Glomerular visceral epithelial cell (primary cell): ENCODE measurements at regions not wholly inside any gene's neighbourhood (a gene's known extent, or its start where the extent isn't known, plus 50 kb on each side); places are given as distances from the start of the nearest gene placed in this dataset.
"Not testable (repeated sequence)": the region's sequence is repeated elsewhere in the genome, so short reads cannot be mapped to it uniquely, and the experiment has no call there.

Source experiments
- DNase-seq: peaks from one replicate; pipeline ENCODE4 v3.0.0-alpha.2; 2016; ENCODE audit errors: extremely low spot score

DNA sequence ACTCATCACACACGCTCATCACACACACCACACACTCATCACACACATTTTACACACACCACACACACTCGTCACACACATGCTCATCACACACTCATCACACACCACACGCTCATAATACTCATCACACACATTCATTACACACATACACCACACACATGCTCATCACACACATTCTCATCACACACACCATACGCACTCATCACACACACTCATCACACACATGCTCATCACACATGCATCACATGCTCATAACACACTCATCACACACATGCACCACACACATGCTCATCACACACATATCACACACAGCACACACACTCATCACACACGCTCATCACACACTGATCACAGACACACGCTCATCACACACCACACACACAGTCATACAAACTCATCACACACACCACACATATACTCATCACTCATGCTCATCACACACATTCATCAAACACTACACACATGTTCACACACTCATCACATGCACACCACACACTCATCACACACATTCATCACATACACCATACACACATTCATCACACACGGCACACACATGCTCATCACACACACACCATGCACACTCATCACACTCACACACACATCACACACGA, 247.1 kb upstream of the SGCG start:
- no peak for DNase-seq

DNA sequence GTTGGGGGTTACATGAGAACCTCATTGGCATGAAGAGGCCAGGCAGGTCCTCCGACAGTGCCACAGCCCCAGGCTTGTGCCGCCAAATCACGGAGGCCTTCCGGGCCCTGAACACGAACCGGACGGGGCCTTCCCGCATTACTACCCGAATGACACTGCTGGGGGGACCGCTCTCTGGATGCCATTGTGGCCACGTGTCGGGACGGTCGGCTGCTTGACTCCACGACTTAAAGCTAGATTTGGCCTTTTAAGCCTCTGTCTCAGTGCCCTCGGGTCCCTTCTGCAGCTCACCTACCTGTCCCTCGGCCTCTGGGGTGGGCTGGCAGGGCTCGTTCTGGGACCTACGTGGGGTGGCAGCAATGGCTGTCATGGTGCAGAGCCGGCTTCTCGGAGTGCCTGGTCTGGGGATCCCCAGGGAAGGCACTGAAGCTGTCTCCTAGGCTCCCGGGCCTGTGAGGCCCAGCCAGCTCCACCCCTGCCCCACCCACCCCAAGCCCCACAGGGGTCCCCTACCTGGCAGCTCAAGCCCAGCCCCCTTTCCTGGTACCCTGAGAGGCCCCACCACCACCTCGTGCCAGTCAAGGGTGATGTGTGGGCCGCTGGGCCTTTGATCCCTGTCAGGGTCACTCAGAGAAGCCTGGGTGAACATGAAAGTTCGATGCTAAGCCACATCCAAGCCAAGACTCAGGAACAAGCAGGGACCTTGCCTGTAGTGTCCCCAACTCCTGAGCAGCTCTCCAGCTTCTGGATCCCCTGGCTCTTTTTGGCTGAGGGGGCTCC, 245.8 kb upstream of the SGCG start:
- DNase-seq, result no peak

DNA sequence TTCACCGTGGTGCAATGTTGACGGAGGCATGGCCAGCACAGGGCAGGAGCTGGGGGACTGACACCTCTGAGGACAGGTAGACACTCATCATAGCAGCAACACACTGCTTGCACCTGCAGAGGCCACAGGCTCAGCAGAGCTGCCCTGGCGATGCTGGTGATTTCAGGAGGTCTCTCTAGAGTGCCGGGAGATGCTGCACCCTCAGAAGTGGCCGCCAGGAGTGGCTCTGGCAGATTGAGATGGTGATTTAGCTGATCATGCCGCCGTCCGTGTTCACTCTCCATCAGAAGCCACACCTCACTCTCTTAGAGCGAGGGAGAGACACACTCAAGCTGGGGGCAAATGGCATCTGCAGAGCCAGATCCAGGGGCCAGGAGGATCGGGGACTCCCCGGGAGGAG, 244.6 kb upstream of the SGCG start:
- DNase-seq, result no peak

DNA sequence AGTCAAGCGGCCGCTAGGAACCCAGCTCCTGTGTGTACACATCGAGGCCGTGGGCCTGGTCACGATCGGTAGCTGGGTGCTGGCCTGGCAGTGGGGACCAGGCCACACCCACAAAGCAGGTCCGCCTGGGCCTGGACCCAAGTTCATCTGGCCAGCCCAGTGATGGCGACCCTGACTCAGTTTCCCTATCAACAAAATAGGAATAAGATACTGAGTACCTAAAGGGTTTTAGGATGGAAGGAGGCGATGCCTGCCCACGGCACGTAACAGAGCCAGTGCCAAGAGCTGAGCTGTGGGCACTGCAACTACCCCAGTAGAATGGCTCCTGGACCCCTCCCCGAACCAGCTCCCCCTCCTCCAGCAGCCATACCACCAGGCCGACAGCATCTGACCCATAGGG, 243.5 kb upstream of the SGCG start:
- no peak for DNase-seq

- DNase-seq, result no peak
These were observed 242.8 kb upstream of the SGCG start for GRCh38 chr13:22937953-22938352.

DNA sequence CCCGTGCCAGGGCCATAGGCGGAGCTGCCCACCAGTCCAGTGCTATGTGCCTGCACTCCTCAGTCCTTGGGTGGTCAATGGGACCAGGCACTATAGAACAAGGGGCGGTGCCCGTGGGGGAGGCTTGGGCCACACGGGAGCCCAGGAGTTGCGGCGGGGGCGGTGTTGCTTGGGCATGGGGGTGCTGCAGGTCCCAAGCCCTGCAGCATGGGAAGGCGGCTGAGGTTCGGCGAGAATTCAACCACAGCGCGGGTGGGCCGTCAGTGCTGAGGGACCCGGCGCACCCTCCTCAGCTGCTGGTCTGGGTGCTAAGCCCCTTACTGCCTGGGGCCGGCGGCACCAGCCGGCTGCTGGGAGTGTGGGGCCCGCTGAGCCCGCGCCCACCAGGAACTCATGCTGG, 242.2 kb upstream of the SGCG start:
- no peak for DNase-seq

- DNase-seq, result no peak
These were observed 241.6 kb upstream of the SGCG start for GRCh38 chr13:22939157-22939556.

DNA sequence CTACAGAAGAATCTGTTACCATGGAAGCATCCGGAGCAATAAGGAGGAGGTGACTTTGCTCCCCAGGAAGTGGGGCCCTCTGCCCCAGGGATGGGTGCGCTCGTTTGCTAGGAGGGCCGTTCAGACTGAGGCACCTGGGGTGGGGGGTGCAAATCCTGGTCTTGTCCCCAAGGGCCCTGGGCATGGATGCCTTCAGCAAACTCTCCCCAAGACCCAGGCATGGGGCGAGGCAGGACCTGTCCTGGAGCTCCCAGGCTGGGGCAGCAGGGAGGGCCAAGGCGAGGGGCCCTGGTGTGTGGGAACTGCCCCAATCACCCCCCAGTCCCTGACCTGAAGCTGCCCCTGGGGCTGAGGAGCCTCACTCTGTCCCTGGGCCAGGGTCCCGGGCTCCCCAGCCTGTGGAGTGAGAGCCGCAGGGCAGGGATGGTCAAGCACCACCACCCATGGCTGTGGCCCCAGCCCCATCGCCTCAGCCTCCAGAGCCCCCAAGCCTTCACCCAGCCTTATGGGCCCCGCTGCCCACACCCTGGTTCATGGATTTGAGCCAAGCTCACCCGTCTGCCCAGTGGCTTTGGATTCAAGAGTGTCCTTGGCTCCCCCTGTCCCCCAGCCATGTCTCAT, 240.6 kb upstream of the SGCG start:
- DNase-seq, result no peak

DNA sequence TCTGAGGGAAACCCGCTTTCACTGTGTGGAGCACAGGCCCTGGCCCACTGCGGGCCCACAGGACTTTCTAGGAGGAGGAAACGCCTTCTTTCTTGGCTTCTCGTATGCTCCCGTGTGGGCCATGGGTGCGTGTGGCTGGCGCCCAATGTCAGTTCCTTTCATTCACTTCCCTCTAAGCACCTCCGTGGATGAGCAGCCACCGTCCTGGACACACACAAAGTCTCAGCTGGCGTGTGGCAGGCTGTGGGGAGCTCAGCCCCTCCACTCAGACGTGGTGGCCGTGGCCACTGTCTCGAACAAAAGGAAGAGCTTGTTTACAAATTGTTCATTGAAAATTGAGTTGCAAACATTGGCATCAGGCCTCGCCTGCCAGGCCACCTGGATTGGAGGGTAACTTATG, 240.0 kb upstream of the SGCG start:
- no peak for DNase-seq

GRCh38 chr13:22941495-22941894, 239.3 kb upstream of the SGCG start:
- DNase-seq, result not testable (repeated sequence)

GRCh38 chr13:22942831-22943230, 237.9 kb upstream of the SGCG start:
- not testable (repeated sequence) for DNase-seq

DNA sequence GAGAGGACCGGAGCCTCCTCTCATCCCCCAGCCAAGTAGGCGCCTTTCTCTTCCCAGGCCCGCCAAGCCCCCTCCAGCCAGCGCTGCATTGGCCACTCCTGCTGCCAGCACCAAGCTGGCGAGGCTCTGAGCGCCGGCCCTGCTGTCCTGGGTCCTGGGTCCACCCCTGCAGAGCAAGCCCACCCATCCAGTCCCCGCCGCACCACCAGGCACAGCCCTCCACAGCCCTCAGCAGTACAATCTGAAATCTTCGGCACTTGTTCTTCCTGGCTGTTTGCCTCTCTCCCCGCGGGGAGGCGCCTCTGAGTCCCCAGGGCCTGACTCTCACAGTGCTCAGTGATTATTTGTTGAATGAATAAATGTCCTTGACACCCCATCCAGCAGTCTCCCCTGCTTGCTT, 236.4 kb upstream of the SGCG start:
- no peak for DNase-seq

DNA sequence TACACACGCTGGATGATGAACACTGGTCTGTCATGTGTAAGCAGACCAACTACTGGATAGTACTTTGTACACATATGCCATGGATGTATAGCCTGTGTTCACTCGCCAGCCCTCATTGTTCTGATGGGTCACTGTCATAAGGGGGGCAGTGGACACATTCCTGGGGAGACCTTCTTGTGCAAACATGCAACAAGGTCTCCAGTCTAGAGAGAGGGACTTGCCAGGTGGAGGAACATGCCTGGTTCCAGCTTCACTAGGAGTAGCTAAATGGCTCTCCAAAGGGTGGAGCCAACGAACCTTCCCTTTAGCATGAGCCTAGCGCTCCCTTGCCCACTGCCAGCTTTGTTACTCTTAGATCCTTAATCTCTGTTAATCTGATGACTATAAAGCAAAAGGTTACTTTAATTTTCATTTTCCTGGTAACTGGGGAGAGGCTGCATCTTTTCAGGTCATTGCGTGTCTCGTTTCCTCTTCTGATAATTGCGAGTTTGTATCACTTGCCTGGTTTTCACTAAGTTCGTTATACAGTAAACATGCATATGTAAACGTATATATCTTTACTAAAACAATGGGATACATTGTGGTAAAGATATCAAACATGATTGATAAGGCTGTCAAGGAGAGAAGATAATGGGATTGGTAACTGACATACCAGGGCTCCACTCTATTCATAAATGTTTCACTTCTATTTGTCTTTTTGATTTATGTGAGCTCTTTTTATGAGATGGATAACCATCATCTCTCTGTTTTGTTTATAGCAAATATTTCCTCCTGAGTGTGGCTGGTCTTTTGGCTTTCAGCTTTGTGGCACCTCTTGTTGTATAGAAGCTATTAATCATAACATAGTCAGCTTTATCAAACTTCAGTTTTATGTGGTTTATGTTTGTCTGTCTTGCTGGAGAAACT, 235.2 kb upstream of the SGCG start:
- no peak for DNase-seq

DNA sequence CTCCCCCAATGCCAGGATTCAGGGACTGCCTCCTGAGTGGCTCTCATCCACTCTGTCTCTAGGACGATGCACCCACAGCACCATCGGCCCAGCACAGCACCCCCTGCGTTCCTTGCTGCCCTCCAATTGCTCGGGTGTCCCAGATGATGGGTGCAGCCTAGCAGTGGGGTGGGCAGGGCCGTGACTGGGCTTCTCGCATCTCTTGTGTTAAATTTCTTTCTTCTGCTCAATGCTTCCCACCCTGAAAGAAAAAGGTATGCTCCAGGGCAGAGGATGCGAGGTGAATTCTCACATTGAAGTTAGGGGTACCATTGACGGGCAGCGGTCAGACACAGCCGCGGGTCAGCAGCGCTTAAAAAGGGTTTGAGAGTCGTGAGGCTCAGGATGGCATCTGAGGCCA, 232.4 kb upstream of the SGCG start:
- DNase-seq, result no peak

GRCh38 chr13:22952018-22952417, 228.8 kb upstream of the SGCG start:
- DNase-seq, result not testable (repeated sequence)

DNA sequence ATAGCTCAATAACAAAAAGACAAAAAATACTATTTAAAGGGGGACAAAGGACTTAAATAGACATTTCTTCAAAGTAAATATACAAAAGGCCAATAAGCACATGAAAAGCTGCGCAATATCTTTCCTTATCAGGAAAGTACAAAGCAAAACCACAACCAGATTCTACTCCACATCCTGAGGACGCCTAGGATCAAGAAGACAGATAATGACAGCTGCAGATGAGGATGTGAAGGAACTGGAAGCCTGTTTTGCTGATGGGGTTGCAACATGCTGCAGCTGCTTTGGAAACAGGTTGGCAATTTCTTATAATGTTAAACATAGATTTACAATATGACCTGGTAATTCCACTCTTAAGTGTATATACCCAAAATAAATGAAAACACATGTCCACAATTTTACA, 225.6 kb upstream of the SGCG start:
- not testable (repeated sequence) for DNase-seq

DNA sequence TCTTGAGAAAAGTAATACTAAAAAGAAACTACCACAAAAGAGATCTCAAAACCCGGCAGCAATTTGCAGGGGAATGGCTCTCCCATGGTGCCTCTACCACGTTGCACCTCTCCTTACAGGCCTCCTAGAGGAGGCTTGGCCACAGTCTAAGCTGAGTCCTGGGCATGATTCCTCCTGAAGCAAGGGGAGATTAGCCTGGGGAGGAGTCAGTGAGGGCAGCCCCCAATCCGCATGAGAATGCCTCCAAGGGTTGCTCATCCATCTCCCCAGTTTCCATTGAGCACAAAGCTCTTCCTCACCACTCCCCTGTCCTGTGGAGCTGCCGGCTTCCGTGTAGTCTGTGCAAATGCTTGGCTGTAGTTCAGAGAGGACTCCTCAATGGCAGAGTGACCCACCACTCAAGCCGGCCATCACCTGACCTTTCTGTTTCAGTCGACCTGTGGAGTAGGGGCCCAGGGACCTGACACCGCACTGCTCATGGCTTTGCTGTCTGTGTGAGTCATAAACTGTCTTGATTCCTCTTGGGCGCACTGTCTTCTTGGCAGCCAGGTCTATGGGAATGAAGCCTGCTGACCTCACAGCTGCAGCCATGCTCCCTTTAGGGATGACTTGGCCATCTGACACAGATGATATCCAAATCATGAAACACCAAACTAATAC, 224.2 kb upstream of the SGCG start:
- not testable (repeated sequence) for DNase-seq

GRCh38 chr13:22959859-22960258, 220.9 kb upstream of the SGCG start:
- not testable (repeated sequence) for DNase-seq

DNA sequence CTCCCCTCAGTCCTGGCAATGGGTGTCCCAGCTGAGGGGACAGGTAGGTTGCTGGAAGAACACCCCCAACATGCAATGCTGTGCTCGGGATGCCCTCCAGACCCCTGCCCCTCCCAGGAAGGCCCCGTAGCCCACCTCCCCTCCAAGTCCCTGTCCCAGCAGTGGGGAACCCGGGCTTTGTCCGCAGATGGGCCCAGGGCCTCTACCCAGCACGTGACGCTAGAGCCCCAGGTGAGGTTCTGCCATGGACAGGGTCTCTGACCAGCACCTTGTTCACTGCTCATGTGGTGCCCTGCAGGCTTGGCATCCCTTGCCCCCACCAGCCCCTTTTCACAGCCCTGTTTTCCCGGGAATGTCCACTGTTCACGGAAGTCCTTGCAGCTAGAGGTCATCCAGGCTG, 220.0 kb upstream of the SGCG start:
- no peak for DNase-seq

DNA sequence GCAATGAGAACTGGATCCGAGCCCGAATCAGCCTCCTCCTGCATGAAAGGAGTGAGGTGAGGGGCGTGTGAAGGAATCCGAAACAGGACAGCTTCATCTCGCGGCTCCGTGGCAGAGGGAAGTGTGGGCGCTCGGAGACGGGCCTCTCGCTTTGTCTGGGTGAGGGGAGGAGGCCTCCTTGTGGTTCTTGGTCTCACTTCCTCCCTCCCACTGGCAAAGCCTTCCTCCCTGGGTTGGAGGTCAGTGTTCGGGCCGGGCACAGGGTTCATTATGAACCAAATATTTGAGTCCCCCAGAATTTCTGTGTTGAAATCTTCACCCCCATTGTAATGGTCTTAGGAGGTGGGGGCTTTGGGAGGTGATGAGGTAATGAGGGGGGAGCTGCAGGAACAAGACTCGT, 219.4 kb upstream of the SGCG start:
- not testable (repeated sequence) for DNase-seq

GRCh38 chr13:22961835-22962537, 218.8 kb upstream of the SGCG start:
- no peak for DNase-seq
